HUES48 (cell line): ENCODE measurements at regions not wholly inside any gene's neighbourhood (a gene's known extent, or its start where the extent isn't known, plus 50 kb on each side); places are given as distances from the start of the nearest gene placed in this dataset.

ENCODE experiments used
- H3K27ac ChIP-seq: one replicate; pipeline ENCODE4 v1.7.0; 2013; ENCODE audit warnings: low read depth, low read length, inconsistent platforms
- H3K27me3 ChIP-seq: 2 replicates; pipeline ENCODE4 v1.6.1; 2013; ENCODE audit warnings: mild to moderate bottlenecking, low read length; ENCODE audit not compliant: control insufficient read depth, insufficient read depth
- H3K36me3 ChIP-seq: 2 replicates; pipeline ENCODE4 v1.6.1; 2013; ENCODE audit warnings: low read length; ENCODE audit not compliant: control insufficient read depth, insufficient read depth
- H3K4me1 ChIP-seq: 2 replicates; pipeline ENCODE4 v1.6.1; 2013; ENCODE audit warnings: mild to moderate bottlenecking, low read length; ENCODE audit not compliant: control insufficient read depth, insufficient read depth
- H3K4me3 ChIP-seq: 2 replicates; pipeline ENCODE4 v1.5.1; 2013; ENCODE audit warnings: mild to moderate bottlenecking, low read depth, low read length
- H3K9ac ChIP-seq: 2 replicates; pipeline ENCODE4 v1.6.1; 2013; ENCODE audit warnings: mild to moderate bottlenecking, low read depth, low read length, moderate library complexity
- H3K9me3 ChIP-seq: 2 replicates; pipeline ENCODE4 v1.6.1; 2013; ENCODE audit warnings: low read length; ENCODE audit not compliant: control insufficient read depth, insufficient read depth

- H3K27me3 ChIP-seq: no peaks in the 10 kb centered on the region
- H3K9ac ChIP-seq: no peak overlapping the region
- no peaks in the 10 kb centered on the region for H3K9me3 ChIP-seq
- peaks cover 5% of the 10 kb centered on the region; the same call in 1 of the 2 replicates for H3K4me1 ChIP-seq
- no peak overlapping the region for H3K27ac ChIP-seq
- no peak overlapping the region for H3K4me3 ChIP-seq
- H3K36me3 ChIP-seq: no peaks in the 10 kb centered on the region
Measured at GRCh38 chr3:21073561-21073960, 677.4 kb downstream of the ZNF385D start.

GRCh38 chr3:21067031-21067813 lies 683.8 kb downstream of the ZNF385D start:
- no peaks in the 10 kb centered on the region for H3K36me3 ChIP-seq
- H3K9ac ChIP-seq: no peak overlapping the region
- no peak overlapping the region for H3K27ac ChIP-seq
- H3K9me3 ChIP-seq: no peaks in the 10 kb centered on the region
- no peaks in the 10 kb centered on the region for H3K4me1 ChIP-seq
- no peaks in the 10 kb centered on the region for H3K27me3 ChIP-seq
- H3K4me3 ChIP-seq: no peak overlapping the region

- no peaks in the 10 kb centered on the region for H3K4me1 ChIP-seq
- no peaks in the 10 kb centered on the region for H3K27me3 ChIP-seq
- H3K9me3 ChIP-seq: no peaks in the 10 kb centered on the region
- H3K27ac ChIP-seq: no peak overlapping the region
- H3K9ac ChIP-seq: no peak overlapping the region
- H3K4me3 ChIP-seq: no peak overlapping the region
- no peaks in the 10 kb centered on the region for H3K36me3 ChIP-seq
Measured at GRCh38 chr3:21062831-21063294, 688.1 kb downstream of the ZNF385D start.

GRCh38 chr3:21059404-21059803 lies 691.6 kb downstream of the ZNF385D start:
- H3K9ac ChIP-seq: no peak overlapping the region
- H3K4me3 ChIP-seq: no peak overlapping the region
- H3K9me3 ChIP-seq: no peaks in the 10 kb centered on the region
- no peak overlapping the region for H3K27ac ChIP-seq
- H3K27me3 ChIP-seq: no peaks in the 10 kb centered on the region
- H3K36me3 ChIP-seq: no peaks in the 10 kb centered on the region
- H3K4me1 ChIP-seq: no peaks in the 10 kb centered on the region

- no peak overlapping the region for H3K27ac ChIP-seq
- no peaks in the 10 kb centered on the region for H3K9me3 ChIP-seq
- no peak overlapping the region for H3K9ac ChIP-seq
- H3K4me3 ChIP-seq: no peak overlapping the region
- H3K4me1 ChIP-seq: no peaks in the 10 kb centered on the region
- no peaks in the 10 kb centered on the region for H3K36me3 ChIP-seq
- H3K27me3 ChIP-seq: no peaks in the 10 kb centered on the region
Measured at GRCh38 chr3:21056293-21056692, 694.7 kb downstream of the ZNF385D start.

- Histone ChIP-seq H3K36me3 (no peaks in the 10 kb centered on the region), H3K9ac (no peak overlapping the region), H3K27ac (no peak overlapping the region), H3K4me3 (no peak overlapping the region), H3K4me1 (no peaks in the 10 kb centered on the region), H3K9me3 (no peaks in the 10 kb centered on the region), H3K27me3 (no peaks in the 10 kb centered on the region)
Measured at GRCh38 chr3:21055015-21055414, 696.0 kb downstream of the ZNF385D start.

- no peaks in the 10 kb centered on the region for H3K9me3 ChIP-seq
- H3K4me3 ChIP-seq: no peak overlapping the region
- H3K9ac ChIP-seq: no peak overlapping the region
- no peak overlapping the region for H3K27ac ChIP-seq
- no peaks in the 10 kb centered on the region for H3K27me3 ChIP-seq
- no peaks in the 10 kb centered on the region for H3K4me1 ChIP-seq
- no peaks in the 10 kb centered on the region for H3K36me3 ChIP-seq
Measured at GRCh38 chr3:21054064-21054463, 696.9 kb downstream of the ZNF385D start.

- H3K27me3 ChIP-seq: no peaks in the 10 kb centered on the region
Measured at GRCh38 chr3:21049334-21050062, 701.5 kb downstream of the ZNF385D start.

GRCh38 chr3:21043139-21043538 lies 707.9 kb downstream of the ZNF385D start:
- Histone ChIP-seq H3K27me3 (no peaks in the 10 kb centered on the region), H3K9me3 (no peaks in the 10 kb centered on the region), H3K27ac (no peak overlapping the region), H3K4me3 (no peak overlapping the region), H3K9ac (no peak overlapping the region), H3K36me3 (no peaks in the 10 kb centered on the region), H3K4me1 (no peaks in the 10 kb centered on the region)

More at GRCh38 chr3:21049334-21050062, 701.5 kb downstream of the ZNF385D start:
- no peak overlapping the region for H3K9ac ChIP-seq
- no peaks in the 10 kb centered on the region for H3K4me1 ChIP-seq
- no peaks in the 10 kb centered on the region for H3K9me3 ChIP-seq
- H3K4me3 ChIP-seq: no peak overlapping the region
- H3K27ac ChIP-seq: no peak overlapping the region
- H3K36me3 ChIP-seq: no peaks in the 10 kb centered on the region

- H3K27me3 ChIP-seq: no peaks in the 10 kb centered on the region
Measured at GRCh38 chr3:21042184-21042583, 708.8 kb downstream of the ZNF385D start.

GRCh38 chr3:21041621-21042020 lies 709.4 kb downstream of the ZNF385D start:
- Histone ChIP-seq H3K4me3 (no peak overlapping the region), H3K27me3 (no peaks in the 10 kb centered on the region), H3K4me1 (no peaks in the 10 kb centered on the region), H3K9ac (no peak overlapping the region), H3K36me3 (no peaks in the 10 kb centered on the region), H3K9me3 (no peaks in the 10 kb centered on the region), H3K27ac (no peak overlapping the region)

More at GRCh38 chr3:21042184-21042583, 708.8 kb downstream of the ZNF385D start:
- no peaks in the 10 kb centered on the region for H3K4me1 ChIP-seq
- no peaks in the 10 kb centered on the region for H3K36me3 ChIP-seq
- H3K4me3 ChIP-seq: no peak overlapping the region
- H3K9me3 ChIP-seq: no peaks in the 10 kb centered on the region
- no peak overlapping the region for H3K9ac ChIP-seq
- H3K27ac ChIP-seq: no peak overlapping the region
